ENCODE measurements at regions not wholly inside any gene's neighbourhood (a gene's known extent, or its start where the extent isn't known, plus 50 kb on each side); places are given as distances from the start of the nearest gene placed in this dataset.

DNA sequence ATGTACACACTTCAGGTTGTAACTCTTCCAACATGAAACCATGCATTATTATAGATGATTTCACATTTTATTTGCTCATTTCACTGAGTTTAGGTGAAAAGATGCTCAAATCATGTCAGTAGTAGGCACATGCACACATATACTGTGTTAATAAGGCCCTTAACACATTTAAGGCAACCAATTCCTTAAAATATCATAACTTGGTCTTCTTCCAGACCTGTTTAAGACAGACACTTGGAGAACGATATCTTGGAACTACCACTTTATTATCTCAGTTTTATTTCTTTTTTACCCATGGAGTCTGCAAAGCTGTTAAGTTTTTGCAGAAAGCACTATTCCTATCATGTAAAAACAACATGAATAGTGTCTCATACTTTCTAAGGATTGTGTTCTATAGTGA, 395.2 kb upstream of the MIR17HG start (continued):
- TF ChIP-seq, protein P1, sequence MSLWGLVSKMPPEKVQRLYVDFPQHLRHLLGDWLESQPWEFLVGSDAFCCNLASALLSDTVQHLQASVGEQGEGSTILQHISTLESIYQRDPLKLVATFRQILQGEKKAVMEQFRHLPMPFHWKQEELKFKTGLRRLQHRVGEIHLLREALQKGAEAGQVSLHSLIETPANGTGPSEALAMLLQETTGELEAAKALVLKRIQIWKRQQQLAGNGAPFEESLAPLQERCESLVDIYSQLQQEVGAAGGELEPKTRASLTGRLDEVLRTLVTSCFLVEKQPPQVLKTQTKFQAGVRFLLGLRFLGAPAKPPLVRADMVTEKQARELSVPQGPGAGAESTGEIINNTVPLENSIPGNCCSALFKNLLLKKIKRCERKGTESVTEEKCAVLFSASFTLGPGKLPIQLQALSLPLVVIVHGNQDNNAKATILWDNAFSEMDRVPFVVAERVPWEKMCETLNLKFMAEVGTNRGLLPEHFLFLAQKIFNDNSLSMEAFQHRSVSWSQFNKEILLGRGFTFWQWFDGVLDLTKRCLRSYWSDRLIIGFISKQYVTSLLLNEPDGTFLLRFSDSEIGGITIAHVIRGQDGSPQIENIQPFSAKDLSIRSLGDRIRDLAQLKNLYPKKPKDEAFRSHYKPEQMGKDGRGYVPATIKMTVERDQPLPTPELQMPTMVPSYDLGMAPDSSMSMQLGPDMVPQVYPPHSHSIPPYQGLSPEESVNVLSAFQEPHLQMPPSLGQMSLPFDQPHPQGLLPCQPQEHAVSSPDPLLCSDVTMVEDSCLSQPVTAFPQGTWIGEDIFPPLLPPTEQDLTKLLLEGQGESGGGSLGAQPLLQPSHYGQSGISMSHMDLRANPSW (CRISPR knock-in tag; conservative IDR thresholded peaks at IDR 0.05; ENCODE audit: low read depth) = no peak
- TF ChIP-seq GABPB1 (CRISPR knock-in tag; IDR thresholded peaks at IDR 0.05) = no peak

DNA sequence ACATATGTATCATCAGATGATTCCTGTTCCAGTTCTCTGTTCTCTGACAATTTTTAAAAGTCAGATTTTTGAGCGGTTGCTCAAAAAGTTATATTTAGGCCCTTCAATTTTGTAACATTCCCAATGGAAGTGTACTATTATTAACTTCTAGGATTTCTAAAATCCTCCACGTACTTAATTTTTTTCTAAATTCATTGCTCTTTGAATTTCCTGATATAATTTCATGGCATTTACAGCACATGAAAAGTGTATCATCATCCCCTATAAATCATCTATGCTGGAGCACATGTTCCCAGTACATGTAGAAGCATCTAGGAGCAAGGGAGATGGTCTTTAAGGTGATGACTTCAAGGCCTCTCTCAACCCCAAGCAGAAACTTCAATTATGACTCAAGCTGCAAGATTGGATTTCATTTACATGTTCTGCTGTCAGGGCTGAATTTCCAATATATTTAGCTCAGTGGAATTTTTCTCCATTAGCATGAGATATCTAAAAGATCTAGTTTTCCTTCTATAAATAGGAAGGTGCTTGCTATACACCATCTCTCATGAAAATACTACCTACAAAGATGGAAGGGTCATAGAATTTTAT, 392.8 kb upstream of the MIR17HG start:
- Mint-ChIP-seq H3K36me3 (no peaks in the 10 kb centered on the region), H3K4me3 (no peak overlapping the region), H3K27me3 (ENCODE audit: low read depth) (no peaks in the 10 kb centered on the region), H3K27ac (no peak overlapping the region), H3K9me3 (no peaks in the 10 kb centered on the region), H3K4me1 (peaks cover 5% of the 10 kb centered on the region; the same call in 1 of the 2 replicates)
- POLR2A ChIA-PET = no interaction called here
- no peak for ATAC-seq
- CTCF ChIA-PET = no interaction called here
- TF ChIP-seq, protein P2, sequence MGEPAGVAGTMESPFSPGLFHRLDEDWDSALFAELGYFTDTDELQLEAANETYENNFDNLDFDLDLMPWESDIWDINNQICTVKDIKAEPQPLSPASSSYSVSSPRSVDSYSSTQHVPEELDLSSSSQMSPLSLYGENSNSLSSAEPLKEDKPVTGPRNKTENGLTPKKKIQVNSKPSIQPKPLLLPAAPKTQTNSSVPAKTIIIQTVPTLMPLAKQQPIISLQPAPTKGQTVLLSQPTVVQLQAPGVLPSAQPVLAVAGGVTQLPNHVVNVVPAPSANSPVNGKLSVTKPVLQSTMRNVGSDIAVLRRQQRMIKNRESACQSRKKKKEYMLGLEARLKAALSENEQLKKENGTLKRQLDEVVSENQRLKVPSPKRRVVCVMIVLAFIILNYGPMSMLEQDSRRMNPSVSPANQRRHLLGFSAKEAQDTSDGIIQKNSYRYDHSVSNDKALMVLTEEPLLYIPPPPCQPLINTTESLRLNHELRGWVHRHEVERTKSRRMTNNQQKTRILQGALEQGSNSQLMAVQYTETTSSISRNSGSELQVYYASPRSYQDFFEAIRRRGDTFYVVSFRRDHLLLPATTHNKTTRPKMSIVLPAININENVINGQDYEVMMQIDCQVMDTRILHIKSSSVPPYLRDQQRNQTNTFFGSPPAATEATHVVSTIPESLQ (CRISPR knock-in tag; IDR thresholded peaks at IDR 0.05) = no peak
- DNase-seq (ENCODE audit: low spot score) = no peak

DNA sequence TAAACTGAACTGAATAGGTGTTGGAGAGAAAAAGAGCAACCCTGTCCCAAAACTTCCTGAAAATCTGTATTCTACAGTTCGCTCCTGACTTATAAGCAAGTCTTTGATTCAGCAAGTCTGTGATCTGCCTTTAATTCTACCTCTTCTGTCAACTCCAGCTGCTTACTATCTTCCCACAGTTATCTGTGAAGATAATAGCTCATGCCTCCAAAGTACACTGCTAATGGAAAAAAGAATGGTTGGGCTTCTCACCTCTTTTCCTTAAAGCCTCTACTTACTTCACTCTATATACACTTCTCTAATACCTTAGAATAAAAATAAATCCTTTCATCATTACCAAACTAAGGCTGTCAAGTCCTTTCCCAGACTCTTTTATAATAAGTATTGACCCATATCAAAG, 391.5 kb upstream of the MIR17HG start:
- DNase-seq (ENCODE audit: low spot score) = no peak
- no peak for ATAC-seq
- H3K4me3 Mint-ChIP-seq = no peak overlapping the region
- POLR2A ChIA-PET = no interaction called here
- H3K36me3 Mint-ChIP-seq = no peaks in the 10 kb centered on the region
- H3K27me3 Mint-ChIP-seq (ENCODE audit: low read depth) = no peaks in the 10 kb centered on the region
- no peaks in the 10 kb centered on the region for H3K9me3 Mint-ChIP-seq
- peaks cover 5% of the 10 kb centered on the region; the same call in 1 of the 2 replicates for H3K4me1 Mint-ChIP-seq
- CTCF ChIA-PET = no interaction called here
- H3K27ac Mint-ChIP-seq = no peak overlapping the region
- TF ChIP-seq, protein P3, sequence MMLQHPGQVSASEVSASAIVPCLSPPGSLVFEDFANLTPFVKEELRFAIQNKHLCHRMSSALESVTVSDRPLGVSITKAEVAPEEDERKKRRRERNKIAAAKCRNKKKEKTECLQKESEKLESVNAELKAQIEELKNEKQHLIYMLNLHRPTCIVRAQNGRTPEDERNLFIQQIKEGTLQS (CRISPR knock-in tag; conservative IDR thresholded peaks at IDR 0.05) = no peak
- TF ChIP-seq, protein P4, sequence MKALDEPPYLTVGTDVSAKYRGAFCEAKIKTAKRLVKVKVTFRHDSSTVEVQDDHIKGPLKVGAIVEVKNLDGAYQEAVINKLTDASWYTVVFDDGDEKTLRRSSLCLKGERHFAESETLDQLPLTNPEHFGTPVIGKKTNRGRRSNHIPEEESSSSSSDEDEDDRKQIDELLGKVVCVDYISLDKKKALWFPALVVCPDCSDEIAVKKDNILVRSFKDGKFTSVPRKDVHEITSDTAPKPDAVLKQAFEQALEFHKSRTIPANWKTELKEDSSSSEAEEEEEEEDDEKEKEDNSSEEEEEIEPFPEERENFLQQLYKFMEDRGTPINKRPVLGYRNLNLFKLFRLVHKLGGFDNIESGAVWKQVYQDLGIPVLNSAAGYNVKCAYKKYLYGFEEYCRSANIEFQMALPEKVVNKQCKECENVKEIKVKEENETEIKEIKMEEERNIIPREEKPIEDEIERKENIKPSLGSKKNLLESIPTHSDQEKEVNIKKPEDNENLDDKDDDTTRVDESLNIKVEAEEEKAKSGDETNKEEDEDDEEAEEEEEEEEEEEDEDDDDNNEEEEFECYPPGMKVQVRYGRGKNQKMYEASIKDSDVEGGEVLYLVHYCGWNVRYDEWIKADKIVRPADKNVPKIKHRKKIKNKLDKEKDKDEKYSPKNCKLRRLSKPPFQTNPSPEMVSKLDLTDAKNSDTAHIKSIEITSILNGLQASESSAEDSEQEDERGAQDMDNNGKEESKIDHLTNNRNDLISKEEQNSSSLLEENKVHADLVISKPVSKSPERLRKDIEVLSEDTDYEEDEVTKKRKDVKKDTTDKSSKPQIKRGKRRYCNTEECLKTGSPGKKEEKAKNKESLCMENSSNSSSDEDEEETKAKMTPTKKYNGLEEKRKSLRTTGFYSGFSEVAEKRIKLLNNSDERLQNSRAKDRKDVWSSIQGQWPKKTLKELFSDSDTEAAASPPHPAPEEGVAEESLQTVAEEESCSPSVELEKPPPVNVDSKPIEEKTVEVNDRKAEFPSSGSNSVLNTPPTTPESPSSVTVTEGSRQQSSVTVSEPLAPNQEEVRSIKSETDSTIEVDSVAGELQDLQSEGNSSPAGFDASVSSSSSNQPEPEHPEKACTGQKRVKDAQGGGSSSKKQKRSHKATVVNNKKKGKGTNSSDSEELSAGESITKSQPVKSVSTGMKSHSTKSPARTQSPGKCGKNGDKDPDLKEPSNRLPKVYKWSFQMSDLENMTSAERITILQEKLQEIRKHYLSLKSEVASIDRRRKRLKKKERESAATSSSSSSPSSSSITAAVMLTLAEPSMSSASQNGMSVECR (CRISPR knock-in tag; IDR thresholded peaks at IDR 0.05; ENCODE audit: borderline replicate concordance) = no peak
- TF ChIP-seq, protein P5, sequence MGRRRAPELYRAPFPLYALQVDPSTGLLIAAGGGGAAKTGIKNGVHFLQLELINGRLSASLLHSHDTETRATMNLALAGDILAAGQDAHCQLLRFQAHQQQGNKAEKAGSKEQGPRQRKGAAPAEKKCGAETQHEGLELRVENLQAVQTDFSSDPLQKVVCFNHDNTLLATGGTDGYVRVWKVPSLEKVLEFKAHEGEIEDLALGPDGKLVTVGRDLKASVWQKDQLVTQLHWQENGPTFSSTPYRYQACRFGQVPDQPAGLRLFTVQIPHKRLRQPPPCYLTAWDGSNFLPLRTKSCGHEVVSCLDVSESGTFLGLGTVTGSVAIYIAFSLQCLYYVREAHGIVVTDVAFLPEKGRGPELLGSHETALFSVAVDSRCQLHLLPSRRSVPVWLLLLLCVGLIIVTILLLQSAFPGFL (CRISPR knock-in tag; IDR thresholded peaks at IDR 0.05; ENCODE audit: borderline replicate concordance) = no peak
- TF ChIP-seq NR2C2 (CRISPR knock-in tag; IDR thresholded peaks at IDR 0.05) (no peak), NFATC4 (CRISPR knock-in tag; IDR thresholded peaks at IDR 0.05) (no peak), JUN (CRISPR knock-in tag; IDR thresholded peaks at IDR 0.05) (no peak), PRRX2 (CRISPR knock-in tag; IDR thresholded peaks at IDR 0.05) (no peak), FOXP1 (CRISPR knock-in tag; IDR thresholded peaks at IDR 0.05; ENCODE audit: borderline replicate concordance) (no peak), NR1H2 (CRISPR knock-in tag; IDR thresholded peaks at IDR 0.05) (no peak), ZNF138 (CRISPR knock-in tag; conservative IDR thresholded peaks at IDR 0.05) (no peak), ZNF219 (CRISPR knock-in tag; IDR thresholded peaks at IDR 0.05; ENCODE audit: borderline replicate concordance) (no peak), ZNF263 (CRISPR knock-in tag; IDR thresholded peaks at IDR 0.05; ENCODE audit: low read depth) (no peak), MYBL2 (CRISPR knock-in tag; IDR thresholded peaks at IDR 0.05) (no peak), MXD4 (CRISPR knock-in tag; IDR thresholded peaks at IDR 0.05; ENCODE audit: borderline replicate concordance) (no peak), SOX15 (CRISPR knock-in tag; IDR thresholded peaks at IDR 0.05) (no peak)
- TF ChIP-seq, protein P6, sequence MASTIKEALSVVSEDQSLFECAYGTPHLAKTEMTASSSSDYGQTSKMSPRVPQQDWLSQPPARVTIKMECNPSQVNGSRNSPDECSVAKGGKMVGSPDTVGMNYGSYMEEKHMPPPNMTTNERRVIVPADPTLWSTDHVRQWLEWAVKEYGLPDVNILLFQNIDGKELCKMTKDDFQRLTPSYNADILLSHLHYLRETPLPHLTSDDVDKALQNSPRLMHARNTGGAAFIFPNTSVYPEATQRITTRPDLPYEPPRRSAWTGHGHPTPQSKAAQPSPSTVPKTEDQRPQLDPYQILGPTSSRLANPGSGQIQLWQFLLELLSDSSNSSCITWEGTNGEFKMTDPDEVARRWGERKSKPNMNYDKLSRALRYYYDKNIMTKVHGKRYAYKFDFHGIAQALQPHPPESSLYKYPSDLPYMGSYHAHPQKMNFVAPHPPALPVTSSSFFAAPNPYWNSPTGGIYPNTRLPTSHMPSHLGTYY (CRISPR knock-in tag; IDR thresholded peaks at IDR 0.05) = no peak
- TF ChIP-seq, protein P7, sequence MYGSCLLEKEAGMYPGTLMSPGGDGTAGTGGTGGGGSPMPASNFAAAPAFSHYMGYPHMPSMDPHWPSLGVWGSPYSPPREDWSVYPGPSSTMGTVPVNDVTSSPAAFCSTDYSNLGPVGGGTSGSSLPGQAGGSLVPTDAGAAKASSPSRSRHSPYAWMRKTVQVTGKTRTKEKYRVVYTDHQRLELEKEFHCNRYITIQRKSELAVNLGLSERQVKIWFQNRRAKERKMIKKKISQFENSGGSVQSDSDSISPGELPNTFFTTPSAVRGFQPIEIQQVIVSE (CRISPR knock-in tag; IDR thresholded peaks at IDR 0.05; ENCODE audit: borderline replicate concordance) = no peak
- TF ChIP-seq, protein P8, sequence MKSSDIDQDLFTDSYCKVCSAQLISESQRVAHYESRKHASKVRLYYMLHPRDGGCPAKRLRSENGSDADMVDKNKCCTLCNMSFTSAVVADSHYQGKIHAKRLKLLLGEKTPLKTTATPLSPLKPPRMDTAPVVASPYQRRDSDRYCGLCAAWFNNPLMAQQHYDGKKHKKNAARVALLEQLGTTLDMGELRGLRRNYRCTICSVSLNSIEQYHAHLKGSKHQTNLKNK (CRISPR knock-in tag; IDR thresholded peaks at IDR 0.05) = no peak
